HG03066 (cell line): ENCODE measurements at regions not wholly inside any gene's neighbourhood (a gene's known extent, or its start where the extent isn't known, plus 50 kb on each side); places are given as distances from the start of the nearest gene placed in this dataset.
"Not testable (repeated sequence)": the region's sequence is repeated elsewhere in the genome, so short reads cannot be mapped to it uniquely, and the experiment has no call there.

Experiments
- ATAC-seq: cut with Tn5 transposase; IDR thresholded peaks from one replicate; pipeline ENCODE4 v1.9.1; 2021; ENCODE audit warnings: low read depth; ENCODE audit not compliant: unreplicated experiment

DNA sequence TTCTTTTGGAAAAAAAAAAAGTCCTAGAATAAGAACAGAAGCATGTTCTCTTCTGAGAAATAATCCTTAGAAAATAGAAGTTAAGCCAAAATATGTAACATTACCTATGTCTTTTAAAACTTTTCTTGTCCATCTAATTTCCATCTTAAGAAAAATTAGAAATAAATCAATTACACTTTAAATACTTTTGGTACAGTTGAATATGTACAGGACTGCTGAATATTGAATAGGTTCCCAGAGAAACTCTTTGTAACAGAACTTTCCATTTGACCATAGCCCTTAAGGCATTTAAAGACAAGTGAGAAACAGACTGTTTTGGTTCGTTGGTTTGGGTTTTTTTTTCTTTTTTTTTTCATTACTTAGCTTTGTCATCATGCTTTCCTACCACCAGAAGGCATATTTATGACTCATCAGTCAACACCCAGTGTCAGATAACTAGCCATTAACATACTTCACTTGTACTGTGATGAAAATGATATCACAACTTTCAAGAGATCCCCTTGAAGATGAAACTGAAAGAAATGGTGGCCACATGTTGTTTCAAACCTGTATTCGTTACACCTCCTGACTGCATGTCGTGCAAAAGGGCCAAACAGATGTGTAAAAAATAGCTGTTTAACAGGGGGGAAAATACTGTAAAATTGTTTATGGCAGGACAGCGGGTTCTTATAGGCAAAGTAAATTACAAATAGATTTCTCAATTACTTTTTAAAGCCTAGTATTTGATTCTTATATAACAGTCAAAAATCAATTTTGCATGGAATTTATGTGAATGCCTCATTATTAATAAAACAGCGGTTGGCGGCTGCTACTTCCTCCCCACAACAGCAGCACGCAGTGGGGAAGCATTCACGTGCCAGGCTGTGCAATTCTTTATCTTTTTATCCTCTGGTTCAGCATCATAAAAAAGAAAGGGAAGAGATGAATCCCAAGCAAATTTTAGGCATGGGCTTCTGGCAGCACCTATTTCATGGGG lies 280.7 kb upstream of the HNRNPA3 start:
- ATAC-seq, result peak; percentile 98

DNA sequence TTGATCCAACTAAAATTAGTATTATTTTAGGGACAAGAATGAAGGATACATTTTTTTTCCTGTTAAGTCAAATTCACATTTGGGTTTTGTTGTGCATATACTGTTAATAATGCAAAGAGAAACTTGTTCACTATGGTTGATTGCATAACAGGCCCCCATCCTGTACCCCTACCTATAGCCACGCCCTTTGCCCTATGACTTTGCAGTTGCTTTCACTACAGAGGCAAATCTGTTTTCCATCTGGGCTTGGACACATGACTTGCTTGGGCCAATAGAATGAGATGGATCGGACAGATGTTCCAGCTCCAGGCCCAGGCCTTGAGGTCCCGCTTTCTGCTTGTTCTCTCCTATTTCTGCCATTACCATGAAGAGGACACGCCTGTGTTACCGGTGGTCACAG lies 278.5 kb upstream of the HNRNPA3 start:
- ATAC-seq, result no peak

DNA sequence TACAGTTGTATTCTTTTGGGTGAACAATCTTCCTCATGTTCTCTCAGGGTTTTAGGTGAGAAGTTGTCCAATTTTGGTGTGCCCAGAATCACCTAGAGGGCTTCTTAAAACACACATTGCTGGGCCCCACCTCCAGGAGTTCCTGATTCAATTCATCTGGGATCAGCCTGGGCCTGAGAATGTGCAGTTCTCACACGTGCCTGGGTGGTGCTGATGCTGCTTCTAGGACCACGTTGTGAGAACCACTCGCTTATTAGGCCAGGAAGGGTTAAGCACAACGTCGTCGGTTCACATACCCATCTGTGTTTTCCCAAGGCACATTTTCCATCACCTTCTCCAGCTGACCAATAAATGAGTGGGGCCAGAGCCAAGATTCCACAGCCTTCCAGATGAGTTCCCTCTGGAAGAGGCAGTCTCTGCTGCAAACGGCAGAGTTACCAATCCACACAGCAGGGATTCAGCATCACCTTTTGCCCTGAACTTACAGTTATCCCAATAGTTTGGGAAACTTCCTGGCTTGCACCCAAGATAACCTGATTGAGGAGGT lies 277.7 kb upstream of the HNRNPA3 start:
- ATAC-seq, result no peak

DNA sequence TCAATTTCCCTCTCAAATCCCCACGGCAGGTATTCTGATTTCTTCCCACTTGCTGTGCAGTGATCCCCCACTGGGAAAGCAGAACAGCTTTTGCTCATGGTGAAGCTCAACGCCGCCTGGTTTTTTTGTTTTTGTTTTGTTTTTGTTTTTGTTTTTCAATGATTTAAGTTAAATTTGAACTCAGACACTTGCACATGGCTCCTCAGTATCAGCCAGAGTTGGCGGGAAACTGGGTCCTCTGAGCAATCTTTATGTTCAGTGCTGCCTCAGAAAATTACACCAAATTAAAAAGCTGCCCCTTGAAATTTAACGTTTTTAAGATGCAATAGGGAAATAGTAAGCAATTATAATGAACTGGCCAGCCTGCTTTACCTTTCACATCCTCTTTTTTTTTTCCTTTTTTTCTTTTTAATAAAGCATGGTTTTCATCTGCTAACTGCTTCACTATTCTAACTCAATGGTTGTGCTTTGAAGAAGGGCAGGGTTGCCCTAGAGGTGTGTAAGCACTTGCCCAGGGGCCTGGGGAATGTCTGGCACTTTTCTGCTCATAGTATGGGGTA lies 277.0 kb upstream of the HNRNPA3 start:
- ATAC-seq, result no peak

DNA sequence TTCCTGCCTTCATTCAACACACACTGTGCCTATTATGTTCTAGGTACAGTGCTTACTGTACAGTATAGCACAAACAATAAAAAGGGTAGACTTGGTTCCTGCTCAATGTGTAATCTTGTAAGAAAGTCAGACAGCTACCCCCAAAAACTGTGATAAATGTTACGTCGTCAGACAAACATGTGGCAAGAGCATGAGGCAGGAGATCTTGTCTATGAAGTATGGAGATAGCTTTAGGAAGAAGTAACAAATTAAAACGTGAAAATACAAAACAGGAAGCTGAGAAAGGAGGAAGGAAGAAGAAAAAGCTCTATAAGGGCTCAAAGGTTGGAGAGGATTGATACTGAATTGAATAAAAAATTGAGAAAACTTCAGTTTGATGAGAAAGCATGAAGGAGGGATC lies 276.2 kb upstream of the HNRNPA3 start:
- ATAC-seq, result no peak

DNA sequence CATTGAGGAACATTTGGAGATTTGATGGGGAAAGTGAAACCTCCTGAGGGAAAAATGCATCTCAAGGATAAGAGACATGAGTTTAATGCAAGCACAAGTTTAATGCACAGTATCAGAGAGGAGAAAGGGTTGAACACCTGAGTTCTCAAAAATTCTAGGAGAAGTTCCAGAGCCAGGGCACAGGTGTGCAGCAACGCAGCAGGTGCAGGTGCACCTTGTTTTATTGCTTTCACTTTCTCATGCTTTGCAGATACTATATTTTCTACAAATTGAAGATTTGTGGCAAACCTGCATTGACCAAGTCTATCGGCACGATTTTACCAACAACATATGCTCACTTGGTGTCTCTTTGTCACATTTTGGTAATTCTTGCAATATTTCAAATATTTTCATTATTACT lies 267.6 kb upstream of the HNRNPA3 start:
- no peak for ATAC-seq

DNA sequence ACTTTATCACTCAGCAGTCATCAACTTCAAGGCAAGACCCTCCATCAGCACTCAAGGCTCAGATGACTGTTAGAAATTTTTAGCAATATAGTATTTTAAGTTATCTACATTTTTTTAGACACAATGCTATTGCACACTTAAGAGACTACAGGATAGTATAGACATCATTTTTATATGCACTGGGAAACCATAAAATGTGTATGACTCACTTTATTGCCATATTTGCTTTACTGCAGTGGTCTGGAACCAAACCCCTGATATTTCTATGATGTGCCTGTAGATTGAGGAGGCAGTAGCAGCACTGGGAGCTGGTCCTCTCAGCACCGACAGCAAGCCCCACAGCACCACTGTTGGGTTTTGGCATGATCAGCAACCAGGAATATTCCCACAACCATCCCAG lies 264.8 kb upstream of the HNRNPA3 start:
- ATAC-seq, result no peak

DNA sequence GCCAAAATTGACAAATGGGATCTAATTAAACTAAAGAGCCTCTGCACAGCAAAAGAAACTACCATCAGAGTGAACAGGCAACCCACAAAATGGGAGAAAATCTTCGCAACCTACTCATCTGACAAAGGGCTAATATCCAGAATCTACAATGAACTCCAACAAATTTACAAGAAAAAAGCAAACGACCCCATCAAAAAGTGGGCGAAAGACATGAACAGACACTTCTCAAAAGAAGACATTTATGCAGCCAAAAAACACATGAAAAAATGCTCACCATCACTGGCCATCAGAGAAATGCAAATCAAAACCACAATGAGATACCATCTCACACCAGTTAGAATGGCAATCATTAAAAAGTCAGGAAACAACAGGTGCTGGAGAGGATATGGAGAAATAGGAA lies 261.4 kb upstream of the HNRNPA3 start:
- not testable (repeated sequence) for ATAC-seq

DNA sequence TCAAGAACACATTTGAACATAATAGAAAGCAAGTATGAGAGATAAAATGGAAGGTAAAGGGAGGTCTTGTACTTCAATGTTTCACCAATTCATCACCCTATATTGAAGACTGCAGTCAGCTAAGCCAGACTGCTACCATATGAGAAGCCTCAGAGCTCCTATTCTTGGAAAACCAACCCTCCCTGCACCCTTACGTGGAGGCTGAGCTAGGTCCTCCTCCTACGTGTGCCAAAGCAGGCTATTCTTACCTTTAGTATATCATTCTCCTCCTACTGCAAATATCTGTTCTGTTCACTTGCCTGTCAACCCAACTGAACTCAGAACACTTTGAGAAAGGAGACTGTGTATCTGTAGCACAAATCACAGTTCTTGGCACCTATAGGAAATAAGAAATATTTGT lies 255.8 kb upstream of the HNRNPA3 start:
- no peak for ATAC-seq

DNA sequence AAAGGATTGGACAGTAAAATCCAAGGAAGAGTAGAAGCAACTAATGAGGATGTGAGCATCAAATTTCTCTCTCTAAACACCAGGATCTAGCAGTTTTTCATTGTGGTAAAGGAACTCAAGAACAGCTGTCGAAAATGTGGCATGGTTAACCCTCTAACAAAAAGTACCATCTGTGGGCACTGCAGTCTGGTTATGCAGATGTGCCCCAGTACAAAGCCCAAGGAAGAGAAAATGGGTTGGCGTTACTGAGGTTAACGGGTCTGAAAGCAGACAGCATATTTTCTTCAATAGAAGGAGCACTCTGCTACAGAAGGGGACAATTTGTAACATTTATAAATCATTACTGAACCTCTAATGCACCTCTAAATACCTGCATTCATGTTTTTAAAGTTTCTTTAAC lies 253.0 kb upstream of the HNRNPA3 start:
- ATAC-seq, result no peak

DNA sequence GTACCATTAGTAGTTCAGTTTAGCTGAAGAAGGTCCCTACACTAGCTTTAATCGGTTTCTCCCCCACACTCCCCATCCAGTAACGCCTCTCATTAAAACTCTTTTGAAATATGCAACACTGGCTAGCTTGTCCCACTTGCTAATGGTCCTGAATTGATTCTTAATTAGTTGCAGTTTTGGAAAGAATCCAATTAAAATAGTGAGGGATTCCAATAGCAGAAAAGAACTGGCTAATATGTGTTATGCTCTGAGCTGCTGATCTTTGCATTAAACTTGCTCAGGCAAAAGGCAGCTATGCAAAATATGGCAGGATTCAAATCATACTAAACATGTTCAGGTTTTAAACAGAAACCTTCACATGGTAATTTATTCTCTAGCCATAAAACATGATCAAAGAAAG lies 252.5 kb upstream of the HNRNPA3 start:
- ATAC-seq, result no peak

DNA sequence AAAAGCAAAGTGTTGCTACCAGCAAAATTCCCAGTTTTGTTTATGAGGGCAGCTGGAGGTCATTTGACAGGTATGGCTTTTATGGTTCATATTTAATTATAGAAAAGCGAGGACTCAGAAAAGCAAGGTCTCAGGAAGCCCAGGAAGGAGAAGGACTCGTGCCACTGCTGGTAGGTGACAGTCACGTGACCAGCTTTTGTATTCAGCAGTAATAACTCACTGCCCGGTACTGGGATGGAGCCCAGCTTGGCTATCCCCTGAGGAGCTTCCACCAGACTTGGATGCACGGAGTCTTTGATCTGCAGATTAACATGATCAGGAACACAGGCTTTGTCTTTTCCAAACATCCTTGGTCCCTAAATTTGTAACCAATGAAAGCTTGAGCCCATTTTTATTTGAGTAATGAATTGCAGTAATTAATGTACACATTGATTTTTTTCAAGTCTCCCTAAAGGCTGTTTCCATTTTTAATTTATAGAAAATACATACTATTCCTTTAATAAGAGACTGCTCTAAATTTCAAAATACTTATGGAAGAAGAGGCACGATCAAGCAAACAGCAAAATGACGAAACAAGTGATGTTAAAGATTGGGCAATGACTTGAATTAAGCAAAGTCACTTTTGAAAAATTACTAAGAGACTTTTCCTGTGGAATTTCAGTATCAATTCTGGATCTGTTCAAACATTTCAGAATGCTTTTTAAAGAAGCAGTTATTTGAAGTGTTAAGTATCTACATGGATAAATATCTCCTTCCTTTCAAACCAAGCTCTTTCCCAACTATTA lies 251.7 kb upstream of the HNRNPA3 start:
- no peak for ATAC-seq

DNA sequence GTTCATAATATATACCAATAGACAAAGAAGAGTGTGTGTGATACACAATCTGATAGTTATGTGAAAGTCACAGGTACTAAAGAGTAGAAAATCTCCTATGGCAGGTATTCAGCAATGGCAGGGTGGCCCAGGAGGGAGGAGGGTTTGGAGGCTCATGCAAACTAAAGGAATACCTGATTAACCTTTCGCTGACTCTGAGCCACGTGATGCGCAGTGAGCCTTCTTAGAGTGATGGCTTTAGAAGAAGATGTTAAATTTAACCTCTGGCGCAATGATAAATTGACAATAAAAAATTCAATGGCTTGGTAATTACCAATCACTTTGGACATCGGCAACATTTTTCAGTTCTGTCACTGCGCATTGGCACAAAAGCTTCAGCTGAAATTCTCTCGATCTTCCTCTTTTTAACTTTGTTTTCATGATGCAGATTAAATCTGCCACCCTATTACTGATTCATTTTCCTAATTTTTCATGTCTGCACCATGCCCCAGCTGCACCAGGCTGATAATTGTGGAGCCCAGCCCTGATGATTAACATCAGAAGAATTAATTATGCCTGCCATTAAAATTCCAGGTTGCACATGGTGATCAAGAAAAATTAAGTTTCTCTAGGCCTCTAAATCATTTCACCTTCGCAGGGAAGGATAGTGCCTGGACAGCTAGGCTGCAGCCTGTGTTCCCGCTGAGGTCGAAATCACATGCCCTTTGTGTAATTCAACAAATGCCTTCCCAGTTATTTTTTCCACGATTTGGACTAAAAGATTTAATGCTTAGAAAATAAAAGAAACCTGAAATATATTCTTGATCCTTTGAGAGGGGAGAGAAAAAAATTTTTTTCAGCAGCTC lies 250.6 kb upstream of the HNRNPA3 start:
- no peak for ATAC-seq

DNA sequence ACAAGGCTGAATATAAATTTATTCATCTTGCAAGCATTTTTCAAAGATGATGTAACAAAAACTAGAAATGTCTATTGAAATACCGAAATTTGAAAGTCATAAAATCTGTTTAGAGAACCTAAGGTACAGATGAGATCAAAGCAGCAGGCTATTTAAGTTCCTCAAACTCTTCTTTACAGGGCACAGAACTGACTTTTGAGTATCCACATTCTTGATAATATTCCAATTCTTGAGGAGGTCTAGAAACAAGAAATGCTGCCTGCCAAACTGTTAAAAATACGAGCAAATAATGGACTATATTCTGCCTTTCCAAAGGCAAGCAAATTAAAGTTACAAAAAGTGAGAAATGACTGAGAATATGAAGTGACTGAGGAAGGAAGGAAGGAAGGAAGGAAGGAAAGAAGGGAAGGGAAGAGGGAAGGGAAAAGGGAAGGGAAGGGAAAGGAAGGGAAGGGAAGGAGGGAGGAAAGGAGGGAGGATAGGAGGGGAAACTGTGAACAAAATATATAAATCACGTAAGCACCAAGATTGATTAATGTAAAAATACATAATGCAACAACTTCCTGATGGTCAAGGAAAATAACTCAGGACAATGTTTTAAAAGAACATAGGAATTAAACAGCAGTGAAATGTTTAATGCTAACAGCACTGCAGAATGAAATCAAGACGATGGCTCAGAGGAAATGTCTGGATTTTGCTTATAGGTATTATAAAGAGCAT lies 248.9 kb upstream of the HNRNPA3 start:
- ATAC-seq, result no peak

DNA sequence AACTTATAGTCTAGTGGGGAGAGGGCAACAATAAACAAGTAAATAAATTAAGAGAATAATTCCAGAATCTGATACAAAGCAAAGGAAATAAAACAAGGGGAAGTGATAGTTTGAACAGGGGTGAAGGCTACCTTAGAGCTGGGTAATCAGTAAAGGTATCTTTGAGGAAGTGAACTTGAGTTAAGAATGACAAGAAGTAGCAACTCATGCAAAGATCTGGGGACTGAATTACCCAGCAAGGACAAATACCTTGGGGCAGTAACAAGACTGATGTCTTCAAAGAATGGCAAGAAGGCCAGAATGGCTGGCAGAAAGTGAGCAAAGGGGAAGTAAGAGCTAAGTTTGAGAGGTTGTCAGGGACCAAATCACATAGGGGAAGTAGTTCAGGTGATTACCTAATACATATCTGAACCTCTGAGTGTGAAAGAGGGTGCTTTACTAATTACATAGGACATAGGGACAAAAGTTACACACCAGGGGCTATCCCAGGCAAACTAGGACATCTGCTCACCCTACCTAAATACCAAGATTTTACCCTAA lies 244.6 kb upstream of the HNRNPA3 start:
- ATAC-seq, result no peak

DNA sequence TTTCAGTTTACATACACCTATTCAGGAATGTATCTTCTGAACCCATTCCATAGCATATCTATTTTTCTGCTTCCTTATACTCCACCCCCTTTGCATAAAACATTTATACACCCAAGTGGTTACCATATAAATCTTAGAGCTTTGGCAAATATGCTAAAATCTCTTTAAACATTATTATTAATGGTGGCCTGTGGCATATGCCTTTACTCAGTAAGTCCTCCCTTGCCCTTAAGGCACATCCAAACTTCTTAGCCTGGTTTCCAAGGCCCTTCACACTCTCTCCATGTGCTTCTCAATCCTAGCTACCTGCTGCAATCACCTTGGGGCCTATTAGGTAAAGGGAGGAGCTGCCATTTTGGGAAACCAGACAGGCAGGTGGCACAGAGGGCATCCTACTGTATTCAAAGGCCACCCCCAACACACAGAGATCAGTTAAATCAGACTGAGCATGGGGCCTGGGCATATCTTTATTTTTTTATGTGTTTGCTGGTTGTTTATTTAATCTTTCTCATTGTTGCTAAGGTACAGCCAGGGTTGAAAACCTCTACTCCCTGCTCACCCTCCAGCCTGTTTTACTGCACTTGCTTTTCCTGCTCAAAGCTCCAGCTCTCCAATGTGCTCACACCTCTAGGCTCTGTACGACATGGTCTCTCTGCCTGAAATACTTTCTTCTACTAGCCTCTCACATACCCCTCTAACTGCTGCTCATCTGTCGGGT lies 242.8 kb upstream of the HNRNPA3 start:
- ATAC-seq, result no peak

DNA sequence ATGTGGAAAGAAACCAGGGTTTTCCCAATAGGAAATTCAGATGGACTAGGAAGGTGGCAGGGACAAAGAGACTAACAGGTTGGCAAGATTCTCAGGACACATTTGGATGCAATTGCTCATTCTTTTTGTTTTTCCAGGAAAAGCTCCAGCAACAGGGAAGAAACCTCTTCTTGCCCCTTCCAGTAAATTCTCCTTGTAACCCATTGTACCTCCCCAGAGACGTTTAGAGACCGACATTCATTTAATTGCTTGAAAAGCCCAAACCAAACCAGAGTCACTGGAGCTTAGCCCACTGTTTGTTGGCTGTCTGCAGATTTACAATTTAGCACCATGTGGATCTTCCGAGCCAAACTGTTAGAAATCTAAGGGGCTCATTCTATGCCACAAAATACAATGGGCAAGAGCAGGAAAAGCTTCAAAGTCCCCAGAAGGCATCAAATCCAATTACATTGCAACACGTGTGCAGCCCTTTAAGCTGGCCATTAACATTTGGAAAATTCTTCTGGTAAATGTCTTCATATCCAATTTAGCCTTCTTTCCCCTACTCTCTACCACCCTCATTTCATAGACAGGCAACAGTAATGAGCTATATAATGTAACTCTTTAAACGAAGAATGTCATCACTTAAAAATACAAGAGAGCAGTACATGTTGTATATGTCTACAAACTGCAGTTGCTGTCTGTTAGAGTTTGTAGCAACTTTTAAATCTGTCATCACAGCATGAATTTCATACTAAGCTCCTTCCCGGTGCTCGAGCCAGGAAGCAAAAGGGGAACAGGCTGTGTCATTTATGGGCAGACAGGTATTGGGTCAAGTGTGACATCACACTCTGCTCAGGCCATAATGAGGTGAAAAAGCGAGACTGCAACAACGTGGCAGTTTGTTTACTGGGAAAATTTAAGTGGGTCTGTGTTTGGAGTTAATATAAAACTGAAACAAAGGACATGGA lies 235.6 kb upstream of the HNRNPA3 start:
- no peak for ATAC-seq

DNA sequence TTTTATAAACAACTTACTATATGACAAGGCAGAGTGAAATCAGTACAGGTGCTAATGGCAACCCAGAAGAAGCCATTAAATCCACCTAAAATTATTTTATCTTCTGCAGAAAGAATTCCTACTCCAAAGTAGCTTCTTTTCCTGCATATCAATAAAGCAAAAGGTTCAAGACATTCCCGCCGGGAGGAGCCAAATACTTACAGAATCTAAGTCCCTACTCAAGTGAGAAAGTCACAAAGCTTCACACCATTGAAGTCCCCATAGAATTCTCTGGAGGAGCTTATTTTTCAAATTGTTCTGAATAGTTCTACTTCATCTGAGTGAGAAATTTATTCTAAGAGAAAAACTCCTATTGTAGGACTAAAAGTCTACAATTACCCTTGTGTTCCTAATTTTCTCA lies 233.7 kb upstream of the HNRNPA3 start:
- ATAC-seq, result no peak
